ENCODE measurements at regions not wholly inside any gene's neighbourhood (a gene's known extent, or its start where the extent isn't known, plus 50 kb on each side); places are given as distances from the start of the nearest gene placed in this dataset.

GRCh38 chr14:101151226-101151926 lies 247.9 kb upstream of the RTL1 start:
- DNase-seq: no peak

- no peak for DNase-seq
These were observed 248.4 kb upstream of the RTL1 start for GRCh38 chr14:101151927-101152305.

GRCh38 chr14:101152855-101153254 lies 249.3 kb upstream of the RTL1 start:
- no peak for DNase-seq

- no peak for DNase-seq
These were observed 250.2 kb upstream of the RTL1 start for GRCh38 chr14:101153691-101154090.

GRCh38 chr14:101155575-101155974 lies 252.1 kb upstream of the RTL1 start:
- DNase-seq: no peak

GRCh38 chr14:101167428-101167827 lies 263.9 kb upstream of the RTL1 start:
- DNase-seq: no peak

GRCh38 chr14:101169267-101169666 lies 265.7 kb upstream of the RTL1 start:
- DNase-seq: no peak

- DNase-seq: no peak
These were observed 268.1 kb upstream of the RTL1 start for GRCh38 chr14:101171650-101172049.

- DNase-seq: no peak
These were observed 270.4 kb upstream of the RTL1 start for GRCh38 chr14:101173698-101174521.

GRCh38 chr14:101174522-101174838 lies 271.0 kb upstream of the RTL1 start:
- DNase-seq: no peak

GRCh38 chr14:101174980-101175606 lies 271.6 kb upstream of the RTL1 start:
- no peak for DNase-seq

- DNase-seq: no peak
These were observed 272.4 kb upstream of the RTL1 start for GRCh38 chr14:101175731-101176534.

- DNase-seq: no peak
These were observed 273.1 kb upstream of the RTL1 start for GRCh38 chr14:101176535-101177205.

- DNase-seq: no peak
These were observed 273.9 kb upstream of the RTL1 start for GRCh38 chr14:101177301-101177971.

GRCh38 chr14:101178184-101179072 lies 274.9 kb upstream of the RTL1 start:
- DNase-seq: no peak

- DNase-seq: no peak
These were observed 276.2 kb upstream of the RTL1 start for GRCh38 chr14:101179691-101180211.

- no peak for DNase-seq
These were observed 278.2 kb upstream of the RTL1 start for GRCh38 chr14:101181446-101182313.

- no peak for DNase-seq
These were observed 279.0 kb upstream of the RTL1 start for GRCh38 chr14:101182476-101182875.

GRCh38 chr14:101183376-101184103 lies 280.0 kb upstream of the RTL1 start:
- no peak for DNase-seq

All from stimulated activated CD4-positive, alpha-beta T cell treated with anti-CD3 and anti-CD28 coated beads, Interleukin-4, amount 100 ng/mL, for 4 hours (primary cell).